Right atrium auricular region (tissue), 2 donors: ENCODE measurements at regions not wholly inside any gene's neighbourhood (a gene's known extent, or its start where the extent isn't known, plus 50 kb on each side); places are given as distances from the start of the nearest gene placed in this dataset.
"Not testable (repeated sequence)": the region's sequence is repeated elsewhere in the genome, so short reads cannot be mapped to it uniquely, and the experiment has no call there.

Experiments used
- DNase-seq: peaks from one replicate; pipeline ENCODE4 v3.0.0-alpha.2; 2019; ENCODE audit warnings: low spot score
- H3K27ac ChIP-seq, 2 donors: fragments of 200-600 bp; sonication (generic); 1 replicate in 1 of 2; 2 replicates in 1 of 2; pipeline ENCODE4 v1.5.1; 2016 to 2019
- H3K27me3 ChIP-seq, 2 donors: fragments of 200-600 bp; sonication (generic); one replicate each; pipeline versions ENCODE4 v1.5.1 to v1.6.0; 2017 to 2019
- H3K36me3 ChIP-seq: fragments of 200-600 bp; sonication (generic); one replicate; pipeline ENCODE4 v1.5.1; 2016
- H3K4me1 ChIP-seq, 2 donors: fragments of 200-600 bp; sonication (generic); one replicate each; pipeline versions ENCODE4 v1.5.1 to v1.6.0; 2017 to 2019
- H3K4me3 ChIP-seq, 2 donors: fragments of 200-600 bp; sonication (generic); 1 replicate in 1 of 2; 2 replicates in 1 of 2; pipeline ENCODE4 v1.5.1; 2017 to 2019; ENCODE audit warnings: mild to moderate bottlenecking in 1 of 2, moderate library complexity in 1 of 2
- H3K9me3 ChIP-seq, 2 donors: fragments of 200-600 bp; sonication (generic); one replicate each; pipeline ENCODE4 v1.5.1; 2019
- TF ChIP-seq, protein P1 (sequence below), 2 donors: fragments of 200-600 bp; sonication (generic); IDR thresholded peaks; one replicate each; pipeline ENCODE4 v1.5.1; 2019; ENCODE audit warnings: antibody characterized with exemption in 2 of 2

DNA sequence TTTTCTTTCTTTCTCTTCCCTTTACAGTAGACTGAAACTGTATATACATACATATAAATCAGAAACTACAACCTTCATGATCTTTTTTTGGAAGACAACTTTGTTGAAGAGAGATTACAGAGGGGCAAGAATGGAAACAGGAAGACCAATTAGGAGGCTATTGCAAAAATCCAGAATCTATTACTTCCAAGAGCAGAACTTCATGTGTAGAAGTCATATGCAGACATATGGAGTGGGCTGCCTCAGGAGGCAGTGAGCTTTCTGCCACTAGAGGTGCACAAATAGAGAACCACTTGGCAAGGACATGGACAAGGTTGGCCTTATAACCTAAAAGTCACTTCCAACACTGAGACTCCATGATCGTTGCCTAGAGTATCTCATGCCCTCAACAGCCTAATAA lies 157.8 kb upstream of the NR4A3 start:
- TF ChIP-seq, protein P1, sequence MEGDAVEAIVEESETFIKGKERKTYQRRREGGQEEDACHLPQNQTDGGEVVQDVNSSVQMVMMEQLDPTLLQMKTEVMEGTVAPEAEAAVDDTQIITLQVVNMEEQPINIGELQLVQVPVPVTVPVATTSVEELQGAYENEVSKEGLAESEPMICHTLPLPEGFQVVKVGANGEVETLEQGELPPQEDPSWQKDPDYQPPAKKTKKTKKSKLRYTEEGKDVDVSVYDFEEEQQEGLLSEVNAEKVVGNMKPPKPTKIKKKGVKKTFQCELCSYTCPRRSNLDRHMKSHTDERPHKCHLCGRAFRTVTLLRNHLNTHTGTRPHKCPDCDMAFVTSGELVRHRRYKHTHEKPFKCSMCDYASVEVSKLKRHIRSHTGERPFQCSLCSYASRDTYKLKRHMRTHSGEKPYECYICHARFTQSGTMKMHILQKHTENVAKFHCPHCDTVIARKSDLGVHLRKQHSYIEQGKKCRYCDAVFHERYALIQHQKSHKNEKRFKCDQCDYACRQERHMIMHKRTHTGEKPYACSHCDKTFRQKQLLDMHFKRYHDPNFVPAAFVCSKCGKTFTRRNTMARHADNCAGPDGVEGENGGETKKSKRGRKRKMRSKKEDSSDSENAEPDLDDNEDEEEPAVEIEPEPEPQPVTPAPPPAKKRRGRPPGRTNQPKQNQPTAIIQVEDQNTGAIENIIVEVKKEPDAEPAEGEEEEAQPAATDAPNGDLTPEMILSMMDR (IDR thresholded peaks at IDR 0.05) = no peak
- H3K4me1 ChIP-seq = no peaks in the 10 kb centered on the region
- no peaks in the 10 kb centered on the region for H3K27me3 ChIP-seq
- DNase-seq = no peak
- H3K9me3 ChIP-seq = no peaks in the 10 kb centered on the region
- no peak overlapping the region for H3K27ac ChIP-seq
- no peak overlapping the region for H3K4me3 ChIP-seq
- no peaks in the 10 kb centered on the region for H3K36me3 ChIP-seq

- Histone ChIP-seq H3K4me1 (no peaks in the 10 kb centered on the region), H3K4me3 (no peak overlapping the region), H3K27me3 (no peaks in the 10 kb centered on the region), H3K36me3 (no peaks in the 10 kb centered on the region), H3K9me3 (no peaks in the 10 kb centered on the region), H3K27ac (no peak overlapping the region)
- TF ChIP-seq, protein P1 (IDR thresholded peaks at IDR 0.05) = no peak
- no peak for DNase-seq
Observed at GRCh38 chr9:99666571-99666970, 155.1 kb upstream of the NR4A3 start.

DNA sequence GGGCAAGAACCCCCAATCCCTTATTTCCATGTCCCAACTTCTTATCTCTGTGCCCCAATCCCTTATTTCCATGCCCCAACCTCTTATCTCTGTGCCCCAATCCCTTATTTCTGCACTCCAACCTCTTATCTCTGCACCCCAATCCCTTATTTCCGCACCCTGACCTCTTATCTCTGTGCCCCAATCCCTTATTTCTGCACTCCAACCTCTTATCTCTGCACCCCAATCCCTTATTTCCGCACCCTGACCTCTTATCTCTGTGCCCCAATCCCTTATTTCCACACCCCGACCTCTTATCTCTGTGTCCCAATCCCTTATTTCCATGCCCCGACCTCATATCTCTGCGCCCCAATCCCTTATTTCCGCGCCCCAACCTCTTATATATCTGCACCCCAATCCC lies 150.8 kb upstream of the NR4A3 start:
- H3K4me3 ChIP-seq, DNase-seq, H3K27me3 ChIP-seq, H3K36me3 ChIP-seq, H3K9me3 ChIP-seq, H3K4me1 ChIP-seq, H3K27ac ChIP-seq: not testable (repeated sequence)

- DNase-seq = no peak
- Histone ChIP-seq H3K9me3 (peaks cover 0 to 10% of the 10 kb centered on the region in 2 donors), H3K36me3 (no peaks in the 10 kb centered on the region), H3K4me1 (no peaks in the 10 kb centered on the region), H3K27me3 (no peaks in the 10 kb centered on the region), H3K4me3 (no peak overlapping the region), H3K27ac (no peak overlapping the region)
- TF ChIP-seq, protein P1 (IDR thresholded peaks at IDR 0.05) = no peak
Observed at GRCh38 chr9:99677281-99677680, 144.4 kb upstream of the NR4A3 start.

GRCh38 chr9:99678566-99678965 lies 143.1 kb upstream of the NR4A3 start:
- TF ChIP-seq, protein P1 (IDR thresholded peaks at IDR 0.05) = no peak
- H3K27ac ChIP-seq = no peak overlapping the region
- DNase-seq = no peak
- H3K4me3 ChIP-seq = no peak overlapping the region
- no peaks in the 10 kb centered on the region for H3K27me3 ChIP-seq
- H3K36me3 ChIP-seq = no peaks in the 10 kb centered on the region
- H3K4me1 ChIP-seq = no peaks in the 10 kb centered on the region
- H3K9me3 ChIP-seq = peaks cover 0 to 10% of the 10 kb centered on the region in 2 donors

- Histone ChIP-seq H3K36me3 (no peaks in the 10 kb centered on the region), H3K4me1 (no peaks in the 10 kb centered on the region), H3K4me3 (no peak overlapping the region), H3K27me3 (no peaks in the 10 kb centered on the region), H3K27ac (no peak overlapping the region), H3K9me3 (peaks cover 0 to 10% of the 10 kb centered on the region in 2 donors)
- DNase-seq = no peak
- TF ChIP-seq, protein P1 (IDR thresholded peaks at IDR 0.05) = no peak
Observed at GRCh38 chr9:99680191-99680590, 141.5 kb upstream of the NR4A3 start.
